PC-9 (cell line): ENCODE measurements at regions not wholly inside any gene's neighbourhood (a gene's known extent, or its start where the extent isn't known, plus 50 kb on each side); places are given as distances from the start of the nearest gene placed in this dataset.

Experiments used
- EZH2 ChIP-seq: fragments of 200-600 bp; sonication (generic); IDR thresholded peaks from 2 replicates; pipeline ENCODE4 v1.8.0; 2017; ENCODE audit warnings: antibody characterized with exemption, low read depth
- TF ChIP-seq, protein P1 (sequence below): fragments of 200-600 bp; sonication (generic); conservative IDR thresholded peaks from 2 replicates; pipeline ENCODE4 v1.6.1; 2017; ENCODE audit warnings: mixed run types, antibody characterized with exemption, mild to moderate bottlenecking, moderate library complexity

DNA sequence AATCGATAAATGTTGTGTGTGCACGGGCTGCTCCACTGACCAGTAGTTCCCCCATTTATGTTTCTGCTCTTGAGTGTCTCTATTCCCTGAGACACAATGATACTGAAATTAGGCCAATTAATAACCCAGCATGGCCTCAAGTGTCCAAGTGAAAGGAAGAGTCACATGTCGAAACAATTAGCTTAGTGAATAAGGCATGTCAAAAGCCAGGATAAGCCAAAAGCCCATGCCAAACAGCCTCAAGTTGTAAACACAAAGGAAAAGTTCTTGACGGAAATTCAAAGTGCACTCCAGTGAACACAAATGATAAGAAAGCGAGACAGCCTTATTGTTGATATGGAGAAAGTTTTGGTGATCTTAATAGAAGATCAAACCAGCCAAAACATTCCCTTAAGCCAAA, 167.1 kb upstream of the C1QTNF7 start:
- TF ChIP-seq, protein P1, sequence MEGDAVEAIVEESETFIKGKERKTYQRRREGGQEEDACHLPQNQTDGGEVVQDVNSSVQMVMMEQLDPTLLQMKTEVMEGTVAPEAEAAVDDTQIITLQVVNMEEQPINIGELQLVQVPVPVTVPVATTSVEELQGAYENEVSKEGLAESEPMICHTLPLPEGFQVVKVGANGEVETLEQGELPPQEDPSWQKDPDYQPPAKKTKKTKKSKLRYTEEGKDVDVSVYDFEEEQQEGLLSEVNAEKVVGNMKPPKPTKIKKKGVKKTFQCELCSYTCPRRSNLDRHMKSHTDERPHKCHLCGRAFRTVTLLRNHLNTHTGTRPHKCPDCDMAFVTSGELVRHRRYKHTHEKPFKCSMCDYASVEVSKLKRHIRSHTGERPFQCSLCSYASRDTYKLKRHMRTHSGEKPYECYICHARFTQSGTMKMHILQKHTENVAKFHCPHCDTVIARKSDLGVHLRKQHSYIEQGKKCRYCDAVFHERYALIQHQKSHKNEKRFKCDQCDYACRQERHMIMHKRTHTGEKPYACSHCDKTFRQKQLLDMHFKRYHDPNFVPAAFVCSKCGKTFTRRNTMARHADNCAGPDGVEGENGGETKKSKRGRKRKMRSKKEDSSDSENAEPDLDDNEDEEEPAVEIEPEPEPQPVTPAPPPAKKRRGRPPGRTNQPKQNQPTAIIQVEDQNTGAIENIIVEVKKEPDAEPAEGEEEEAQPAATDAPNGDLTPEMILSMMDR: no peak
- no peak for TF ChIP-seq EZH2
